ENCODE measurements at regions not wholly inside any gene's neighbourhood (a gene's known extent, or its start where the extent isn't known, plus 50 kb on each side); places are given as distances from the start of the nearest gene placed in this dataset.

GRCh38 chr2:192718340-192718739, 523.6 kb upstream of the TMEFF2 start:
- TF ChIP-seq CTCF (IDR thresholded peaks at IDR 0.05; ENCODE audit: borderline replicate concordance, extremely low read depth, insufficient read depth): no peak
- Histone ChIP-seq H3K4me3 (ENCODE audit: low read length in 3 of 3) (no peak overlapping the region), H3K27me3 (ENCODE audit: control insufficient read depth, insufficient read depth, low read length) (no peaks in the 10 kb centered on the region), H3K27ac (ENCODE audit: low read depth in 2 of 2, low read length in 2 of 2) (no peak overlapping the region), H3K36me3 (ENCODE audit: control insufficient read depth in 2 of 3, insufficient read depth in 3 of 3, low read length in 3 of 3) (no peaks in the 10 kb centered on the region), H3K4me1 (ENCODE audit: control insufficient read depth in 2 of 3, insufficient read depth in 2 of 3, low read depth in 1 of 3, low read length in 3 of 3) (no peaks in the 10 kb centered on the region), H3K9ac (ENCODE audit: low read length in 3 of 3) (no peak overlapping the region), H3K9me3 (ENCODE audit: control insufficient read depth in 2 of 3, insufficient read depth in 1 of 3, low read length in 3 of 3) (no peaks in the 10 kb centered on the region)
- intact Hi-C loops (cut with DNase I): no loop called here
- FAIRE-seq: no peak
- DNase-seq: no peak

- no peaks in the 10 kb centered on the region for H3K9me3 ChIP-seq (ENCODE audit: control insufficient read depth in 2 of 3, insufficient read depth in 1 of 3, low read length in 3 of 3)
- no peak for TF ChIP-seq CTCF (IDR thresholded peaks at IDR 0.05; ENCODE audit: borderline replicate concordance, extremely low read depth, insufficient read depth)
- H3K9ac ChIP-seq (ENCODE audit: low read length in 3 of 3): no peak overlapping the region
- intact Hi-C loops (cut with DNase I): no loop called here
- FAIRE-seq (no peak), DNase-seq (no peak)
- no peaks in the 10 kb centered on the region for H3K36me3 ChIP-seq (ENCODE audit: control insufficient read depth in 2 of 3, insufficient read depth in 3 of 3, low read length in 3 of 3)
- H3K4me3 ChIP-seq (ENCODE audit: low read length in 3 of 3): no peak overlapping the region
- H3K4me1 ChIP-seq (ENCODE audit: control insufficient read depth in 2 of 3, insufficient read depth in 2 of 3, low read depth in 1 of 3, low read length in 3 of 3): no peaks in the 10 kb centered on the region
- no peaks in the 10 kb centered on the region for H3K27me3 ChIP-seq (ENCODE audit: control insufficient read depth, insufficient read depth, low read length)
- H3K27ac ChIP-seq (ENCODE audit: low read depth in 2 of 2, low read length in 2 of 2): no peak overlapping the region
Measured at GRCh38 chr2:192700934-192701333, 506.2 kb upstream of the TMEFF2 start.

GRCh38 chr2:192697880-192698279, 503.1 kb upstream of the TMEFF2 start:
- intact Hi-C loops (cut with DNase I): no loop called here
- DNase-seq (no peak), FAIRE-seq (no peak)
- Histone ChIP-seq H3K9ac (ENCODE audit: low read length in 3 of 3) (no peak overlapping the region), H3K27me3 (ENCODE audit: control insufficient read depth, insufficient read depth, low read length) (no peaks in the 10 kb centered on the region), H3K27ac (ENCODE audit: low read depth in 2 of 2, low read length in 2 of 2) (no peak overlapping the region), H3K36me3 (ENCODE audit: control insufficient read depth in 2 of 3, insufficient read depth in 3 of 3, low read length in 3 of 3) (no peaks in the 10 kb centered on the region), H3K4me1 (ENCODE audit: control insufficient read depth in 2 of 3, insufficient read depth in 2 of 3, low read depth in 1 of 3, low read length in 3 of 3) (no peaks in the 10 kb centered on the region), H3K4me3 (ENCODE audit: low read length in 3 of 3) (no peak overlapping the region), H3K9me3 (ENCODE audit: control insufficient read depth in 2 of 3, insufficient read depth in 1 of 3, low read length in 3 of 3) (no peaks in the 10 kb centered on the region)
- TF ChIP-seq CTCF (IDR thresholded peaks at IDR 0.05; ENCODE audit: borderline replicate concordance, extremely low read depth, insufficient read depth): no peak

DNA sequence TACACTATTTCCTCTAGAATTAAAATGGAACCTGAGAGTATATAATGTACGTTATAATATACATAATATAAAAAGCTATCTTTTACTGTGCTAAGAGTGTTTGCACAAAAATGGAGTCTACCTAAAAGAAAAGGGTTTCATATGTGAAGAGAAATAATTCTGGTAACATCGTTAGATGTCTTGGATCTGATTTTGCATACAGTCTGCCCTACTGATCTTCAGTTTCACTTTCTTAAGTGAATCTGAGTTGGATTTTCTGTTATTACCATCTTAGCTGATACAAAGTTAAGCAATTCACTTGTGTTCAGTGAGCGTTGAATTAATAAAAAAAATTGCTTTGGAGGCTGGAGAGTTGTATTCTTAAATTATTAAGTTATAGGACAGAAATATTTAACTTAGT, 502.1 kb upstream of the TMEFF2 start:
- TF ChIP-seq CTCF (IDR thresholded peaks at IDR 0.05; ENCODE audit: borderline replicate concordance, extremely low read depth, insufficient read depth): no peak
- H3K4me1 ChIP-seq (ENCODE audit: control insufficient read depth in 2 of 3, insufficient read depth in 2 of 3, low read depth in 1 of 3, low read length in 3 of 3): no peaks in the 10 kb centered on the region
- H3K9ac ChIP-seq (ENCODE audit: low read length in 3 of 3): no peak overlapping the region
- no peaks in the 10 kb centered on the region for H3K27me3 ChIP-seq (ENCODE audit: control insufficient read depth, insufficient read depth, low read length)
- H3K36me3 ChIP-seq (ENCODE audit: control insufficient read depth in 2 of 3, insufficient read depth in 3 of 3, low read length in 3 of 3): no peaks in the 10 kb centered on the region
- FAIRE-seq: no peak
- intact Hi-C loops (cut with DNase I): no loop called here
- DNase-seq: no peak
- H3K4me3 ChIP-seq (ENCODE audit: low read length in 3 of 3): no peak overlapping the region
- H3K9me3 ChIP-seq (ENCODE audit: control insufficient read depth in 2 of 3, insufficient read depth in 1 of 3, low read length in 3 of 3): no peaks in the 10 kb centered on the region
- no peak overlapping the region for H3K27ac ChIP-seq (ENCODE audit: low read depth in 2 of 2, low read length in 2 of 2)
